Transverse colon (tissue), 4 donors: ENCODE measurements at regions not wholly inside any gene's neighbourhood (a gene's known extent, or its start where the extent isn't known, plus 50 kb on each side); places are given as distances from the start of the nearest gene placed in this dataset.

Source experiments
- DNase-seq: peaks from one replicate; pipeline ENCODE4 v3.0.0-alpha.2; 2019
- H3K27ac ChIP-seq, 4 donors: fragments of 200-600 bp; sonication (generic); 2 replicates each; pipeline ENCODE4 v1.5.1; 2016 to 2018; ENCODE audit warnings: inconsistent platforms in 4 of 4
- H3K27me3 ChIP-seq: fragments of 200-600 bp; sonication (generic); 2 replicates; pipeline ENCODE4 v1.5.1; 2017; ENCODE audit warnings: inconsistent platforms
- H3K36me3 ChIP-seq, 4 donors: fragments of 200-600 bp; sonication (generic); 2 replicates each; pipeline ENCODE4 v1.5.1; 2017 to 2019; ENCODE audit warnings: inconsistent platforms in 4 of 4
- H3K4me1 ChIP-seq, 4 donors: fragments of 200-600 bp; sonication (generic); 2 replicates each; pipeline ENCODE4 v1.5.1; 2017 to 2020; ENCODE audit warnings: inconsistent platforms in 4 of 4
- H3K4me3 ChIP-seq, 4 donors: fragments of 200-600 bp; sonication (generic); 1 replicate in 1 of 4; 2 replicates in 3 of 4; pipeline versions ENCODE4 v1.5.1 to v1.6.1; 2017 to 2019; ENCODE audit warnings: inconsistent platforms in 4 of 4
- H3K9me3 ChIP-seq, 2 donors: fragments of 200-600 bp; sonication (generic); 2 replicates each; pipeline ENCODE4 v1.5.1; 2017 to 2019; ENCODE audit warnings: inconsistent platforms in 2 of 2
- EP300 ChIP-seq: sonication (generic); formaldehyde crosslinking; IDR thresholded peaks from one replicate; pipeline ENCODE4 v1.6.1; 2017; ENCODE audit warnings: antibody characterized with exemption, low read depth
- POLR2A ChIP-seq: fragments of 450-650 bp; IDR thresholded peaks from one replicate; pipeline ENCODE4 v1.6.1; 2016; ENCODE audit warnings: antibody characterized with exemption, mild to moderate bottlenecking, moderate library complexity
- POLR2AphosphoS5 ChIP-seq, 3 donors: sonication (generic); formaldehyde crosslinking; IDR thresholded peaks; one replicate each; pipeline ENCODE4 v1.6.1; 2016; ENCODE audit warnings: antibody characterized with exemption in 3 of 3
- WGBS, 2 donors: methylation state at CpG; one replicate each; pipeline ENCODE4 v1.1.5; 2018; ENCODE audit warnings: low coverage in 1 of 2; 5-methylcytosine and 5-hydroxymethylcytosine counted together
- in situ Hi-C, 4 donors: fragments of 200-750 bp; cut with MboI; loops; one replicate each; pipeline versions ENCODE4 v1.15.0 to v1.15.1; 2017; ENCODE audit warnings: low sequenced_read_pairs in 3 of 4, low pct_ligation_motif_present in 1 of 4, low pct_unique_long_range_greater_than_20kb in 1 of 4
- intact Hi-C: fragments of 100-400 bp; cut with DNase I; formaldehyde crosslinking; loops from one replicate; pipeline ENCODE4 v1.15.1; 2023; ENCODE audit warnings: low total_unique reads
- TF ChIP-seq, protein P1 (sequence below), 5 experiments: fragments of 200-600 bp in 3 of 5; fragments of 450-650 bp in 2 of 5; sonication (generic) in 3 of 5; IDR thresholded peaks; 1 replicate in 2 of 5; 2 replicates in 3 of 5; pipeline ENCODE4 v1.5.1; 2016 to 2017; ENCODE audit warnings: antibody characterized with exemption in 5 of 5, inconsistent platforms in 3 of 5, mild to moderate bottlenecking in 2 of 5, moderate library complexity in 1 of 5

DNA sequence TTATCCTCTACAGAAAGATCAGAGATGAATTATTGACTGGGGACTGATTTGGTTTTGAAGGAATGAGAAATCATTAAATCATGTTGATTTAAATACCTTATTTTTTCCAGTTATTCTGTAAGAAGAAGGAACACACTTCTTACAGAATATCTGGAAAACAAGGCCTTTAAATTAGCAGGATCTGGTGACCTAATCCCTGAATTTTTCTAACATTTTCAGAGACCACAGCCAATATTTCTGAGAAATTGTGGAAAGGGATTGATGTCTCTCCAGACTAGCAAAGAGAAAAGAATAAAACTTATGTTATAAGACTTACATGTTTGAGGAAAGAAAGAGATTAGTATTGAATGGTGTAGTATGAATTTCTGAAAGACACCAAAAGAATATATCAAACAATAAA is 104.0 kb downstream of the KCNE4 start:
- Histone ChIP-seq H3K27ac (no peak overlapping the region), H3K4me3 (no peak overlapping the region), H3K36me3 (no peaks in the 10 kb centered on the region), H3K27me3 (no peaks in the 10 kb centered on the region), H3K4me1 (no peaks in the 10 kb centered on the region), H3K9me3 (no peaks in the 10 kb centered on the region)
- TF ChIP-seq, protein P1, sequence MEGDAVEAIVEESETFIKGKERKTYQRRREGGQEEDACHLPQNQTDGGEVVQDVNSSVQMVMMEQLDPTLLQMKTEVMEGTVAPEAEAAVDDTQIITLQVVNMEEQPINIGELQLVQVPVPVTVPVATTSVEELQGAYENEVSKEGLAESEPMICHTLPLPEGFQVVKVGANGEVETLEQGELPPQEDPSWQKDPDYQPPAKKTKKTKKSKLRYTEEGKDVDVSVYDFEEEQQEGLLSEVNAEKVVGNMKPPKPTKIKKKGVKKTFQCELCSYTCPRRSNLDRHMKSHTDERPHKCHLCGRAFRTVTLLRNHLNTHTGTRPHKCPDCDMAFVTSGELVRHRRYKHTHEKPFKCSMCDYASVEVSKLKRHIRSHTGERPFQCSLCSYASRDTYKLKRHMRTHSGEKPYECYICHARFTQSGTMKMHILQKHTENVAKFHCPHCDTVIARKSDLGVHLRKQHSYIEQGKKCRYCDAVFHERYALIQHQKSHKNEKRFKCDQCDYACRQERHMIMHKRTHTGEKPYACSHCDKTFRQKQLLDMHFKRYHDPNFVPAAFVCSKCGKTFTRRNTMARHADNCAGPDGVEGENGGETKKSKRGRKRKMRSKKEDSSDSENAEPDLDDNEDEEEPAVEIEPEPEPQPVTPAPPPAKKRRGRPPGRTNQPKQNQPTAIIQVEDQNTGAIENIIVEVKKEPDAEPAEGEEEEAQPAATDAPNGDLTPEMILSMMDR (IDR thresholded peaks at IDR 0.05) = no peak
- no peak for TF ChIP-seq POLR2A
- TF ChIP-seq EP300 = no peak
- TF ChIP-seq POLR2AphosphoS5 (IDR thresholded peaks at IDR 0.05) = no peak
- intact Hi-C loops = no loop called here
- DNase-seq = no peak
- in situ Hi-C loops = no loop called here

DNA sequence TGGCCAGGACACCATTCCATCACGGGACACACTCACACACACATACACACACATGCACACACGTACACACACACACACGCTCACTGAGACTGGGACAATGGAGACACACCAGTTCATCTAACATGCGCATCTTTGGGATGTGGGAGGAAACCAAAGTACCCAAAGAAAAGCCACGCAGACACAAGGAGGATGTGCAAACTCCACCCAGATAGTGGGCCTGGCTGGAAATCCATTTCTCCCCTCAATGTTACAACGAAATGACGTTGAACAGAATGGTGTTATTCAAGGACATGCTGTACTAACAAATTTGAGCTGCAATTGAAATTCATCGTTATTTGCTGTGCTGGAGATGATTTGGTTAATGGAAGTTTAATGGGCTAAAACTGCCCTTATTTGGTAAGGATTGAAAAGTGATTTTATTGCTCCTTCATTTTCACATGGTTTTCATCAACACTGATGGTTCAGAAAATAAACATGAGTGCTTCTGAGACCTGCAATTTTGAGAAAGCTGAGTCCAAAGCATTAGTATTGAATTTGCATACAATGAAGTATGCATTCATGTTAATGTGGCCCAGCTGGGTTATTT is 110.0 kb downstream of the KCNE4 start:
- peaks cover 0 to 17% (median 5%) of the 10 kb centered on the region in 4 donors for H3K4me1 ChIP-seq
- TF ChIP-seq POLR2A (no peak), EP300 (no peak), POLR2AphosphoS5 (IDR thresholded peaks at IDR 0.05) (no peak)
- TF ChIP-seq, protein P1 (IDR thresholded peaks at IDR 0.05) = no peak
- intact Hi-C loops (no loop called here), in situ Hi-C loops (no loop called here)
- 20 to 76% methylated on average over 1 to 8 of the region's 8 CpGs for WGBS, 2 donors
- H3K27ac ChIP-seq = no peak overlapping the region
- no peak for DNase-seq
- no peaks in the 10 kb centered on the region for H3K27me3 ChIP-seq
- H3K4me3 ChIP-seq = no peak overlapping the region
- no peaks in the 10 kb centered on the region for H3K36me3 ChIP-seq
- H3K9me3 ChIP-seq = no peaks in the 10 kb centered on the region

DNA sequence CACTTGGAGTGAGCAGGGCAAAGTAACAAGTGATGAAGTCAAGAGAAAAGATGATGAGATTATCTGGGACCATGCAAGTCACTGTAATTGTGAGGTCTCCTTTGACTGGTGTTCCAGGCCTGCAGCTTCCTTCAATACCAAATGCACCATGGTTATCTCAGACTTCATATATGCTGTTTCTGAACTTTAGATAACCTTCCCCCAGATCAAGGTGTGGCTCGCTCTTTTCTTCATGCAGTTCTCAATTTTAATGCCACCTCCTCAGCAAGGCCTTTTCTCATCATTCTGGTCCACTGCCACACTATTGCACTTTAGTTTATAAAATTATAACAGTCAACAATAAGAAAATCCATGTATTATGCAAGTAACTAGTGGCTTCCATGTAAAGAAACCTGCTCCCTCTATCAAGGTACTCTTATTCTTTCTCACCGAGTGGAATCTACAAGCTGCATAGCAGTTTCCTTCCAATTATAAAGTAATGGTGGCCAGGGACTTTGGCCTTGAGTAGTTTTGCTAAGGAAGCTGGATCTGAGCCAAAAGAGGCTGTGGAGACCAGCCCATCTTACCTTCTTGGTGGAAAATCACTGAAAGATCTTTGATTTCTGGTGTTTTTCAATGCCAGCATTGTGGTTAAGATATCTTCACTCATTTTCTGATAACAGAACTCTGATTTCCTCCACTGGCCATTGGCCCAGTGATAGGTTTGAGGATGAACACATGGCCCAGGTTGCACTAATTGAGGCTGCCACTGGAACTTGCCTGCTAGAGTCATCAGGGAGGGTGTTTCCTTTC is 113.6 kb downstream of the KCNE4 start:
- H3K27ac ChIP-seq = no peak overlapping the region
- H3K36me3 ChIP-seq = no peaks in the 10 kb centered on the region
- intact Hi-C loops (no loop called here), in situ Hi-C loops (no loop called here)
- no peaks in the 10 kb centered on the region for H3K27me3 ChIP-seq
- WGBS, 2 donors = 67 to 72% methylated on average over 2 of the region's 2 CpGs
- no peaks in the 10 kb centered on the region for H3K9me3 ChIP-seq
- no peak for DNase-seq
- H3K4me1 ChIP-seq = peaks cover 0 to 17% (median 5%) of the 10 kb centered on the region in 4 donors
- H3K4me3 ChIP-seq = no peak overlapping the region
- no peak for TF ChIP-seq POLR2AphosphoS5 (IDR thresholded peaks at IDR 0.05)
- TF ChIP-seq POLR2A = no peak
- no peak for TF ChIP-seq EP300
- TF ChIP-seq, protein P1 (IDR thresholded peaks at IDR 0.05) = no peak

DNA sequence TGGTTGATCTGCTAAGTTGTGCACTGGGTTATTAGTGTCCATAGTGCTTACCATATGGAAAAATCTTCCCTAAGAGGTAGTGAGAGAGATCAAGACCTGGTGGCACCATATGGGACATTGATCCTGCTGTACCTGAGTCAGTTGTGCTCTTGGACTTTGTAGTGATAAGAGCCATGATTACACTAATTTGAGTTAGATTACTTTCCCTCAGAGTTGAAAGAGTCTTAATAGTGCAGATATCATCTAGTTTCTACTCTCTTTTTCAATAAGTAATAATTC is 114.2 kb downstream of the KCNE4 start:
- Histone ChIP-seq H3K4me3 (no peak overlapping the region), H3K36me3 (no peaks in the 10 kb centered on the region), H3K4me1 (peaks cover 0 to 17% (median 5%) of the 10 kb centered on the region in 4 donors), H3K27ac (no peak overlapping the region), H3K27me3 (no peaks in the 10 kb centered on the region), H3K9me3 (no peaks in the 10 kb centered on the region)
- intact Hi-C loops (no loop called here), in situ Hi-C loops (no loop called here)
- no peak for DNase-seq
- no peak for TF ChIP-seq POLR2A
- no peak for TF ChIP-seq POLR2AphosphoS5 (IDR thresholded peaks at IDR 0.05)
- no peak for TF ChIP-seq EP300
- TF ChIP-seq, protein P1 (IDR thresholded peaks at IDR 0.05) = no peak
